HEK293 (cell line): ENCODE measurements at regions not wholly inside any gene's neighbourhood (a gene's known extent, or its start where the extent isn't known, plus 50 kb on each side); places are given as distances from the start of the nearest gene placed in this dataset.

Experiments used
- CTCF ChIA-PET: fragments of 350-600 bp; formaldehyde crosslinking; extraction: SDS; loops from one replicate; lab custom pipeline; 2021; ENCODE audit warnings: antibody characterized with exemption; lab: Yijun Ruan, JAX
- POLR2A ChIA-PET: fragments of 300-600 bp; formaldehyde crosslinking; extraction: SDS; loops from one replicate; lab custom pipeline; 2020; ENCODE audit warnings: antibody characterized with exemption, inconsistent platforms; lab: Yijun Ruan, JAX
- H3K27ac ChIP-seq: fragments of 200-500 bp; sonication (Bioruptor generic); 2 replicates; pipeline ENCODE4 v1.5.1; 2014; ENCODE audit warnings: low read depth, low read length, control low read depth, inconsistent platforms; ENCODE audit errors: extremely low read depth
- H3K36me3 ChIP-seq, 2 experiments: fragments of 200-500 bp in 1 of 2; sonication (Bioruptor generic) in 1 of 2; 1 replicate in 1 of 2; 2 replicates in 1 of 2; pipeline ENCODE4 v1.5.1; 2014 to 2017; ENCODE audit warnings: inconsistent platforms in 2 of 2, low read length in 2 of 2; ENCODE audit not compliant: control insufficient read depth in 2 of 2, insufficient read depth in 1 of 2
- H3K4me1 ChIP-seq: fragments of 200-500 bp; sonication (Bioruptor generic); 2 replicates; pipeline ENCODE4 v1.5.1; 2014; ENCODE audit warnings: mild to moderate bottlenecking, low read length, inconsistent platforms; ENCODE audit not compliant: control insufficient read depth, insufficient read depth
- H3K4me3 ChIP-seq: 2 replicates; pipeline ENCODE4 v1.5.1; 2011; ENCODE audit warnings: low read depth, mild to moderate bottlenecking, control low read depth, low read length, moderate library complexity
- H3K9me3 ChIP-seq: fragments of 200-500 bp; sonication (Bioruptor generic); 2 replicates; pipeline ENCODE4 v1.5.1; 2014; ENCODE audit warnings: low read depth, low read length, inconsistent platforms; ENCODE audit not compliant: control insufficient read depth, insufficient read depth
- GFI1B ChIP-seq: fragments of 450-650 bp; formaldehyde crosslinking; IDR thresholded peaks from 2 replicates; pipeline ENCODE4 v1.5.1; 2016; ENCODE audit warnings: missing biosample characterization, missing genetic modification characterization
- HOXD13 ChIP-seq: sonication (generic); formaldehyde crosslinking; IDR thresholded peaks from 2 replicates; pipeline ENCODE4 v1.8.0; 2022; ENCODE audit warnings: missing genetic modification reagents, borderline replicate concordance
- KLF1 ChIP-seq: fragments of 450-650 bp; formaldehyde crosslinking; IDR thresholded peaks from 2 replicates; pipeline ENCODE4 v1.5.1; 2016; ENCODE audit warnings: missing biosample characterization, missing genetic modification characterization
- PRDM2 ChIP-seq: fragments of 450-650 bp; formaldehyde crosslinking; IDR thresholded peaks from 2 replicates; pipeline ENCODE4 v1.5.1; 2016; ENCODE audit warnings: missing biosample characterization, missing genetic modification characterization, borderline replicate concordance
- SP7 ChIP-seq: fragments of 450-650 bp; formaldehyde crosslinking; IDR thresholded peaks from 2 replicates; pipeline ENCODE4 v1.5.1; 2016; ENCODE audit warnings: missing biosample characterization, missing genetic modification characterization
- ZBTB1 ChIP-seq: fragments of 450-650 bp; formaldehyde crosslinking; IDR thresholded peaks from 2 replicates; pipeline ENCODE4 v1.5.1; 2016; ENCODE audit warnings: missing biosample characterization, missing genetic modification characterization
- ZNF19 ChIP-seq: fragments of 450-650 bp; formaldehyde crosslinking; IDR thresholded peaks from 2 replicates; pipeline ENCODE4; 2016; ENCODE audit warnings: missing biosample characterization, missing genetic modification characterization, low read depth
- ZNF239 ChIP-seq: fragments of 450-650 bp; formaldehyde crosslinking; IDR thresholded peaks from 2 replicates; pipeline ENCODE4 v1.5.1; 2016; ENCODE audit warnings: missing biosample characterization, missing genetic modification characterization
- ZNF302 ChIP-seq: fragments of 450-650 bp; formaldehyde crosslinking; IDR thresholded peaks from 2 replicates; pipeline ENCODE4 v1.5.1; 2016; ENCODE audit warnings: missing biosample characterization, missing genetic modification characterization, low read depth
- ZNF548 ChIP-seq: fragments of 450-650 bp; formaldehyde crosslinking; IDR thresholded peaks from 2 replicates; pipeline ENCODE4 v1.5.1; 2016; ENCODE audit warnings: missing biosample characterization, missing genetic modification characterization
- ZNF549 ChIP-seq: fragments of 450-650 bp; IDR thresholded peaks from 2 replicates; pipeline ENCODE4 v1.5.1; 2018; ENCODE audit warnings: missing biosample characterization, missing genetic modification characterization, mild to moderate bottlenecking, inconsistent platforms, moderate library complexity
- ZNF571 ChIP-seq: fragments of 450-650 bp; formaldehyde crosslinking; IDR thresholded peaks from 2 replicates; pipeline ENCODE4 v1.5.0; 2017; ENCODE audit warnings: missing biosample characterization, missing genetic modification characterization
- ZNF660 ChIP-seq: fragments of 450-650 bp; IDR thresholded peaks from 2 replicates; pipeline ENCODE4 v1.5.1; 2018; ENCODE audit warnings: missing biosample characterization, mild to moderate bottlenecking, missing genetic modification characterization
- ZNF701 ChIP-seq: fragments of 450-650 bp; formaldehyde crosslinking; IDR thresholded peaks from 2 replicates; pipeline ENCODE4 v1.5.1; 2016; ENCODE audit warnings: missing biosample characterization, missing genetic modification characterization

DNA sequence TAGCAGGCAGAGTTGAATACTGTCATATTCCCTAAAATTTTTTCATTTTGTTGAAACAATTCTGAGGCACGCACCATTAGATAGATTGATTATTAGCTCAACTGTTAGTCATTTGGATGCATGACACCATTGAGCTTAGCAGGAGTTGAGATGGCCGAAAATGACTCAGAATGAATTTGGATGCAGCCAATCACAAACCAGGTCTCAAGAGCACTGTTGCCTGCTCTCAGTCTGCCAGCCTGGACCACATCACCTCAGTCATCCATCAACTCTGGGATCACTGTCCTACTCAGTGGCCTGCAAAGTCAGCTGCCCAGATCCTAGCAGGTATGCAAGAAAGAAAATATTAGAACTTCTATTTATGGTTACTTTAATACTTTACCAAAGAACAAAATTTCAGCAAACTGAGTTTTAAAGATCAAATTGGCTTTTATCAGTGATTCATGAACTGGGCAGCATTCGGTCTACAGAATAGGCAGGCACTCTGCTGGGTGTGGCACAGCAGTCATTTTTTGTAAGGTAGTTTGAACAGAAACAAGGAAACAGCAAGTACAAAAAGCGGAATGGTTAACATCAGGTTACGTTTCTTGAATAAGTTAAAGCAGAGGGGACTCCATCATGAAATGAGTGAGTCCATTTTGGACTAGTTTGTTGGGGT, 152.7 kb upstream of the ARHGAP28 start:
- Histone ChIP-seq H3K4me1 (no peaks in the 10 kb centered on the region; the same call in 1 of the 2 replicates), H3K4me3 (no peak overlapping the region), H3K36me3 (no peaks in the 10 kb centered on the region), H3K27ac (no peak overlapping the region), H3K9me3 (no peaks in the 10 kb centered on the region)
- peak; percentile 96 for TF ChIP-seq ZNF549
- TF ChIP-seq ZBTB1 (tag by site-specific recombination): no peak
- CTCF ChIA-PET: interaction anchor here (0.6 kb wide), 2 partner anchors 37 to 401 kb away, joined by 3 read pairs; no protein-coding TSS in a partner anchor
- POLR2A ChIA-PET: no interaction called here

DNA sequence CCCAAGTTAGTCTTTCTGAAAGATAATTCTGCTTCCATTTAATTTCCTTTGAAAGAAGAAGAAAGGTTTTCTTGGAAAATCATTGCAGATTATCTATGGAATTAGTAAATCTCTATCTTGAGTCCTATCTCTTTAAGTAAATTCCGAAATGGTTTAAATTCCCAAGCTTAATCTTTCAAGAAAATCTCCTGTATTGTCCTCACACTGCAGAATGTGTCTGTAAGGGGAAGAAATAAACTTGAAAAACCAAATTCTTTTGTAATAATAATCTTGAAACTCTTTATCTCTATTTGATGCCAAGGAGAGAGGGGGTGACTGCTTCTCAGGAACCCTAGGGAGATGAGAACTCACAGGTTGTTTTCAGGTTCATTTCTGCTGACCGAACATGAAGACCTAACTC, 150.8 kb upstream of the ARHGAP28 start:
- no peaks in the 10 kb centered on the region; the same call in 1 of the 2 replicates for H3K4me1 ChIP-seq
- ChIA-PET POLR2A (no interaction called here), CTCF (interaction anchor here (0.6 to 0.9 kb wide), 2 partner anchors 56 to 439 kb away, joined by 3 to 5 read pairs; no protein-coding TSS in a partner anchor)
- no peak overlapping the region for H3K27ac ChIP-seq
- H3K9me3 ChIP-seq: no peaks in the 10 kb centered on the region
- no peak overlapping the region for H3K4me3 ChIP-seq
- TF ChIP-seq PRDM2 (tag by site-specific recombination): no peak
- no peak for TF ChIP-seq ZNF571 (tag by site-specific recombination)
- TF ChIP-seq ZNF302 (tag by site-specific recombination): no peak
- H3K36me3 ChIP-seq: no peaks in the 10 kb centered on the region

DNA sequence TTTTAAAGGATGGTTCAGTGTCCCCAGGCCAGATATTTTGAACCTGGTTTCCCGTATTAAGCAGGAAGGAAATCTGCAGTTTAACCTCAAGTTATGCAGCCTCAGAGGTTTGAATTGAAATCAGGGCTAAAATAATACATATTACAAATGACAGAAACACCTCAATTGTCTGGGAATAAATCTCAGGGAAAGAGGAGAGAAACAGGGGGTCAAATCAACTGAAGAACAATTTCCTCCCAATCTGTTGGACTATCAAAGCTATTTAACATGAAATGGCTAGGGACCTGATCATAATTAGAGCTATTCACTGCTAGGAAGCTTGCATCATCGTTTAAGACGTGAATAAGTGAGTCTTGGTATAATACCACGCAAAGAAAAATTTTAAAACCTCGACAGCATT, 150.0 kb upstream of the ARHGAP28 start:
- H3K9me3 ChIP-seq: no peaks in the 10 kb centered on the region
- no peak overlapping the region for H3K4me3 ChIP-seq
- TF ChIP-seq GFI1B (tag by site-specific recombination) (no peak), PRDM2 (tag by site-specific recombination) (no peak), ZNF660 (tag by site-specific recombination) (no peak), HOXD13 (CRISPR knock-in tag) (no peak), KLF1 (tag by site-specific recombination) (no peak), ZNF701 (tag by site-specific recombination) (no peak), ZNF19 (tag by site-specific recombination) (no peak), ZNF239 (tag by site-specific recombination) (no peak), ZNF548 (no peak), SP7 (tag by site-specific recombination) (no peak)
- CTCF ChIA-PET: no interaction called here
- no peak overlapping the region for H3K27ac ChIP-seq
- H3K36me3 ChIP-seq: no peaks in the 10 kb centered on the region
- POLR2A ChIA-PET: no interaction called here
- H3K4me1 ChIP-seq: no peaks in the 10 kb centered on the region; the same call in 1 of the 2 replicates
